Liver (tissue), 3 donors: ENCODE measurements at regions not wholly inside any gene's neighbourhood (a gene's known extent, or its start where the extent isn't known, plus 50 kb on each side); places are given as distances from the start of the nearest gene placed in this dataset.

Experiments
- ATF3 ChIP-seq: IDR thresholded peaks from 2 replicates; pipeline ENCODE4 v1.6.1; 2016; ENCODE audit warnings: antibody characterized with exemption
- EGR1 ChIP-seq, 2 donors: IDR thresholded peaks; 2 replicates each; pipeline ENCODE4 v1.6.1; 2016 to 2018; ENCODE audit warnings: antibody characterized with exemption in 2 of 2, low read depth in 2 of 2
- JUND ChIP-seq, 2 donors: IDR thresholded peaks; 2 replicates each; pipeline ENCODE4 v1.6.1; 2016; ENCODE audit warnings: antibody characterized with exemption in 2 of 2
- MAX ChIP-seq: IDR thresholded peaks from 2 replicates; pipeline ENCODE4 v1.6.1; 2016; ENCODE audit warnings: antibody characterized with exemption
- NR2F2 ChIP-seq: IDR thresholded peaks from 2 replicates; pipeline ENCODE4 v1.6.1; 2016; ENCODE audit warnings: antibody characterized with exemption
- RAD21 ChIP-seq, 2 donors: IDR thresholded peaks; 2 replicates each; pipeline ENCODE4 v1.6.1; 2016; ENCODE audit warnings: antibody characterized with exemption in 2 of 2, mild to moderate bottlenecking in 2 of 2
- RXRA ChIP-seq, 2 donors: IDR thresholded peaks; 2 replicates each; pipeline ENCODE4 v1.6.1; 2017 to 2018; ENCODE audit warnings: antibody characterized with exemption in 2 of 2, mild to moderate bottlenecking in 1 of 2
- SP1 ChIP-seq: IDR thresholded peaks from 2 replicates; pipeline ENCODE4 v1.6.1; 2018; ENCODE audit warnings: antibody characterized with exemption, mild to moderate bottlenecking
- TAF1 ChIP-seq: conservative IDR thresholded peaks from 2 replicates; pipeline ENCODE4 v1.6.1; 2016; ENCODE audit warnings: antibody characterized with exemption, mild to moderate bottlenecking
- YY1 ChIP-seq: IDR thresholded peaks from 2 replicates; pipeline ENCODE4 v1.6.1; 2016; ENCODE audit warnings: antibody characterized with exemption, mild to moderate bottlenecking
- ZBTB33 ChIP-seq: IDR thresholded peaks from 2 replicates; pipeline ENCODE4 v1.6.1; 2016; ENCODE audit warnings: antibody characterized with exemption
- TF ChIP-seq, protein P1 (sequence below): fragments of 150-350 bp; IDR thresholded peaks from 2 replicates; pipeline ENCODE4 v1.5.1; 2017; ENCODE audit warnings: improper control_type of control experiment, low read depth, low read length; ENCODE audit not compliant: missing input control
- TF ChIP-seq, protein P2 (sequence below): IDR thresholded peaks from 2 replicates; pipeline ENCODE4 v1.6.1; 2016; ENCODE audit warnings: antibody characterized with exemption, mild to moderate bottlenecking
- donor health status: healthy.
- donor health status: healthy.

DNA sequence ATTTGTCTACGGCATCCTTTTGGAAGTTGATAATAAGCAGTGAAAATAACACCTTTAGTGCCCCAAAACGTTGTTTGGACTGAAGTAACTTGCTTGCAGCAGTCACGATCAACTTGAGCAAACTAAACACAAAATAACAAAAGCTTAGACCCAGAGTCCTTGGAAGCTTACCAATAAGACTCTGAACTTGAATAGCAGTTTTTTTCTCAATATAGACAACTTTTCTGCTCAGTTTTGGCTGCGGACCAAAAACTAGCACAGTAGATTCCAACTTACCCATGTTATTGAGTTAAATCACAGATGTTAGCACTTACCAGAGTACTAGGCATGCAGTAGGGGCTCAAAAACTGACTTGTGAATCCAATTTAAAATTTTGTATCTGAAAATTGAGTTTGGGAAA, 746.9 kb downstream of the PCDH19 start:
- TF ChIP-seq, protein P1, sequence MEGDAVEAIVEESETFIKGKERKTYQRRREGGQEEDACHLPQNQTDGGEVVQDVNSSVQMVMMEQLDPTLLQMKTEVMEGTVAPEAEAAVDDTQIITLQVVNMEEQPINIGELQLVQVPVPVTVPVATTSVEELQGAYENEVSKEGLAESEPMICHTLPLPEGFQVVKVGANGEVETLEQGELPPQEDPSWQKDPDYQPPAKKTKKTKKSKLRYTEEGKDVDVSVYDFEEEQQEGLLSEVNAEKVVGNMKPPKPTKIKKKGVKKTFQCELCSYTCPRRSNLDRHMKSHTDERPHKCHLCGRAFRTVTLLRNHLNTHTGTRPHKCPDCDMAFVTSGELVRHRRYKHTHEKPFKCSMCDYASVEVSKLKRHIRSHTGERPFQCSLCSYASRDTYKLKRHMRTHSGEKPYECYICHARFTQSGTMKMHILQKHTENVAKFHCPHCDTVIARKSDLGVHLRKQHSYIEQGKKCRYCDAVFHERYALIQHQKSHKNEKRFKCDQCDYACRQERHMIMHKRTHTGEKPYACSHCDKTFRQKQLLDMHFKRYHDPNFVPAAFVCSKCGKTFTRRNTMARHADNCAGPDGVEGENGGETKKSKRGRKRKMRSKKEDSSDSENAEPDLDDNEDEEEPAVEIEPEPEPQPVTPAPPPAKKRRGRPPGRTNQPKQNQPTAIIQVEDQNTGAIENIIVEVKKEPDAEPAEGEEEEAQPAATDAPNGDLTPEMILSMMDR = no peak
- TF ChIP-seq TAF1 (no peak), SP1 (no peak), ATF3 (no peak), RAD21 (IDR thresholded peaks at IDR 0.05) (no peak), RXRA (IDR thresholded peaks at IDR 0.05) (no peak), ZBTB33 (no peak), MAX (no peak), JUND (IDR thresholded peaks at IDR 0.05) (no peak), YY1 (no peak), EGR1 (IDR thresholded peaks at IDR 0.05; ENCODE audit: low read depth in 2 of 2) (no peak), NR2F2 (no peak)
- TF ChIP-seq, protein P2, sequence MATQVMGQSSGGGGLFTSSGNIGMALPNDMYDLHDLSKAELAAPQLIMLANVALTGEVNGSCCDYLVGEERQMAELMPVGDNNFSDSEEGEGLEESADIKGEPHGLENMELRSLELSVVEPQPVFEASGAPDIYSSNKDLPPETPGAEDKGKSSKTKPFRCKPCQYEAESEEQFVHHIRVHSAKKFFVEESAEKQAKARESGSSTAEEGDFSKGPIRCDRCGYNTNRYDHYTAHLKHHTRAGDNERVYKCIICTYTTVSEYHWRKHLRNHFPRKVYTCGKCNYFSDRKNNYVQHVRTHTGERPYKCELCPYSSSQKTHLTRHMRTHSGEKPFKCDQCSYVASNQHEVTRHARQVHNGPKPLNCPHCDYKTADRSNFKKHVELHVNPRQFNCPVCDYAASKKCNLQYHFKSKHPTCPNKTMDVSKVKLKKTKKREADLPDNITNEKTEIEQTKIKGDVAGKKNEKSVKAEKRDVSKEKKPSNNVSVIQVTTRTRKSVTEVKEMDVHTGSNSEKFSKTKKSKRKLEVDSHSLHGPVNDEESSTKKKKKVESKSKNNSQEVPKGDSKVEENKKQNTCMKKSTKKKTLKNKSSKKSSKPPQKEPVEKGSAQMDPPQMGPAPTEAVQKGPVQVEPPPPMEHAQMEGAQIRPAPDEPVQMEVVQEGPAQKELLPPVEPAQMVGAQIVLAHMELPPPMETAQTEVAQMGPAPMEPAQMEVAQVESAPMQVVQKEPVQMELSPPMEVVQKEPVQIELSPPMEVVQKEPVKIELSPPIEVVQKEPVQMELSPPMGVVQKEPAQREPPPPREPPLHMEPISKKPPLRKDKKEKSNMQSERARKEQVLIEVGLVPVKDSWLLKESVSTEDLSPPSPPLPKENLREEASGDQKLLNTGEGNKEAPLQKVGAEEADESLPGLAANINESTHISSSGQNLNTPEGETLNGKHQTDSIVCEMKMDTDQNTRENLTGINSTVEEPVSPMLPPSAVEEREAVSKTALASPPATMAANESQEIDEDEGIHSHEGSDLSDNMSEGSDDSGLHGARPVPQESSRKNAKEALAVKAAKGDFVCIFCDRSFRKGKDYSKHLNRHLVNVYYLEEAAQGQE = no peak
